Left hindlimb (tissue), 1 donor: ENCODE measurements at regions not wholly inside any gene's neighbourhood (a gene's known extent, or its start where the extent isn't known, plus 50 kb on each side); places are given as distances from the start of the nearest gene placed in this dataset.
A peak's percentile ranks its signal among the peaks of the same experiment; 100 is the strongest.

Experiments
- DNase-seq: peaks from one replicate; pipeline ENCODE4 v3.0.0-alpha.2; 2018

DNA sequence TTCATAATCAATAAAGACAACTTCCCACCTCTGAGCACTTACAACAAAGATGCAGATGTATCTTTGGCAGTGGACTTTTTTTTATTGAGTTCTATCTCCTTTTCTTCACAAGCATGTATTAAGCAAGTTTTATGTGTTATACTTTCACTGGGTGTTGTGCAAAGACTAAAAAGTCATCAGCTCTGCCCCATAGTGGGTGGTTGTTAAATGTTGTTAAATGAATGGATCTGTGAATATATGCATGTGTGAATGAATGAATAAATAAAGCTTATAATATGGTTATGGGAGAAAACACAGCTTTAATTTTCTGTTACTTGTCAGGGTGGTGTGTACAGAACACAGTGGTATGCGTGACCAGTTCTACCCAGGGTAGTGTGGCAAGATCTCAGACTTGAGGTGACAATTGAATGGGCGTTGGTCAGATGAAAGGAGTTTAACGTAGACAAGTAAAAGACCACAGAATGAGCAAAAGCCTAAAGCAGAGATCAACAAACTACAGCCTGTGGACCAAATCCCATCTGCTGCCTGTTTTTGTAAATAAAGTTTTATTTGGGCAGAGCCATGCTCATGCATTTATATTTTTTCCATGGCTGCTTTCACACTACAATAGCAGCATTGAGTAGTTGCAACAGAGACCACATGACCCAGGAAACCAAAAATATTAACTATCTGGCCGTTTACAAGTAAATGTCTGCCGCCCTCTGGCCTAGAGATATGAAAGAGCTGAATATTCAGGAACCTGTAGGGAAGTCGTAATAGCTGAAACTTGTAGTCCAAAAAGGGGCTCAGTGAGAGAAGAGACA, 207.4 kb upstream of the EEA1 start:
- no peak for DNase-seq

DNA sequence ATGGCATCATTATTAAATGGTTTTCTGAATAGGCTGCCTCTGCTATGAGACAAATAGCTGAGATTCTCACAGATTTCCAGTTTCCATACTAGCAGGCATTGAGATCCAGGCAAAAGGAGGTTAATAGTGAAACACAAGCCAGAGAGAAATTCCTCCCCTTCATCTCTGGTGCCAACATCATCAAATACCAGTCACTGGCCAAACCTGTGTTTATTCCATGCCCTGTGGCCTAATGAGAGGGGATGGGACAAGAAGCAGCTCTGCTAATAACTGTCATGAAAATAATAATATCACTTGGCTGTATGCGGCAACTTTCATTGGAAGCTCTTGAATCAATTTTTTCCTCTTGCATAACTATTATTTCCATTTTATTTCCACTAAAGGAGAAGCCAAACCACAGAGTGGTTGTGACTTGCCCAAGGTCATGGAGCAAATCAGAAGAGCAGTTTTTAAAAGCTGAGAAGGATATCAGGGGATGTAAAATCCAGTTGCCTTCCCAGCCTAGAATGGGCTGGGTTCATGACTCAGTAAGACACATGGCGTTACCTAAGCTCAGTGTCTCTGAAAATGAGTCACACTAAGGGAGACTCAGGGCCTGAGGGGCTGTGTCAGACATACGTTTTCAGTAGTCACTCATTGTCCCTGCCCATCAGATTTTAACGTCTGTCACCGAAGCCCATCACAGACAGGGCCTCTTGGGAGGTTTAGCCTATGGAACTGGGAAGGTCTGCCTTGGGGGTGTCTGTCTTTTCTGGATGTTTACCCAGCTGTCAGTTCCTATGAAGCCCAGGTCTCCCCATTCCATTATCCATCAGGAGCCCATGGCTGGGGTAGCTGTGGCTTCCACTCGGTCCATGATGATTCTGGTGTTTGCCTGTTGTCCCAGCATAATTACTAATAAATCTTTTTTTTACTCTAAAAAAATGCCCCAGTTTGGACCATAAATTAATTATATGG, 208.8 kb upstream of the EEA1 start:
- DNase-seq: no peak

DNA sequence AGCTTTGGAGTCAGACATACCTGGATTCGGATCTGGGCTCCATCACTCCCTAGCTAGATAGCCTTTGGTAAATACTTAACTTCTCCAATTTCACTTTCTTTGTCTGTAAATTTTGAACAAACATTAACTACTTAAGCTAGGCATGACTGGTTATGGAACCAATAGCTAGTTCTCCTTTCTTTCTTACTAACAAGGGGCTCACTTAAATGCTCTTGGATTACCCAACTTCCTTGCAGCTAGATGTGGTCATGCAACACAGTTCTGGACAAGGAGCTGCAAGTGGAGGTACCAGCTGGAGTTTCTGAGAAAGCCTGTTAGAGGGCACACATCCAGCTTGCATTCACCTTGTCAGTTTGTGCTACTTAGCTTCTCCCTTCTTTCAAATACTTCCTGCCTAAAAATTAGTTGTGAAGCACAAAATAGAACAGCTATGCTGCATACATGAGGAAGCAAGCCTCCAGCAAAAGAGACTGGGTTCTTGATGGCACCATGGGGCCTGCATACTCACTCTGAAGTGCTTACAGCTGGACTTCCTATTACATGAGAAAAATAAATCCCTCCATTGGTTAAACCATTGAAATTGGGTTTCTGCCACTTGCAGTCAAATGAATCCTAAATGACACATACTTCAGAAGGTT, 210.1 kb upstream of the EEA1 start:
- DNase-seq: no peak

DNA sequence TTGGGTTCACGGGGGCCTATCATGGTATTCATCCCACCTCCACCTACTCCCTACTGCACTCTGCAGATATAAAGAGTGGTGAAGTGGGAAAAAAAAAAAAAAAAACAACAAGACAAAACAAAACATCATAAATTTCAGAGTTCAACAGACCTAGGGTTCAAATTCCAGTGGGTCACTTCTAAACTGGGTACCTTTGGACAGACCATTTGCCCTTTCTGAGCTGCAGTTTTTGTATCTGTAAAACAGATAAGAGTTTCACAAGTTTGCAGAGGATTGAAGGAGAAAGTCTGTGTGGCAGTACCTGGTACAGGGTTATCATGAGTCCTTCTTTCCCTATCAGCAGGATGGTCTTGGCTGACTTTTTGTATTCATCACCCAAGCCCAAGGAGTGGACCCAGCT, 211.2 kb upstream of the EEA1 start:
- DNase-seq: no peak

DNA sequence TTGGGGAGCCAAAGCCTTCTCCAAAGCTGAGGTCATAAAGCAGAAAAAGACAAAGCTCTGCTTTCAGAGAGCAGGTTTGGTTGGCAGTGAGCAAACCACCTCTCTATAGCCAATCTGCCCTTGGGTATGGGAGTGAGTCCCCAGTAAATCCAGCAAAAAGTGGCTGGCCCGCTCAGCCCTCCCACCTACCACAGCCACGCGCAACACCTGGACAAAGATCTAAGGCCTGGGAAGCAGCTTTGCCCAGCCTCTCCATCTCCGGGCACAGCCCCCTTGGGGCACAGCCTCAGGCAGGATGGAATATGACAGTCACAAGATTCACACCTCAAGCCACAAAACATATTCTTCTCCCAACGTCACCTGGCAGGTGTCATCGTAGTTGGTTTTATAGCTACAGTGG, 211.7 kb upstream of the EEA1 start:
- no peak for DNase-seq

DNA sequence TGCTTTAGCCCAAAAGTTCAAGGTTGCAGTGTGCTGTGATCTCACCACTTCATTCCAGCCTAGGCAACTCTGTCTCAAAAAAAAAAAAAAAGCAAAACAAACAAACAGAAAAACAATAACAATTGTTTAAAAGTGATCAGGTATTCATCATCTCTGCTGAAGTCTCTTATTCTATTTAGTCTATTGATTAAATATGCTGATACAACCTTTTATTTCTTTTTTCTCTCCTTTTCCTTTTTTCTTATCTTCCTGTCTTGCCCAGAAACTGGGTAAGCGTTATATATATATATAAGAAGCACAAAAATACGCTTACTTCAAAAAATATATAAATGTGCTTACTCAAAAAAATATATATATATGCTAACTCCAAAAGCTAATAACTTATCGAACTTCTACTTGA, 213.8 kb upstream of the EEA1 start:
- no peak for DNase-seq

DNA sequence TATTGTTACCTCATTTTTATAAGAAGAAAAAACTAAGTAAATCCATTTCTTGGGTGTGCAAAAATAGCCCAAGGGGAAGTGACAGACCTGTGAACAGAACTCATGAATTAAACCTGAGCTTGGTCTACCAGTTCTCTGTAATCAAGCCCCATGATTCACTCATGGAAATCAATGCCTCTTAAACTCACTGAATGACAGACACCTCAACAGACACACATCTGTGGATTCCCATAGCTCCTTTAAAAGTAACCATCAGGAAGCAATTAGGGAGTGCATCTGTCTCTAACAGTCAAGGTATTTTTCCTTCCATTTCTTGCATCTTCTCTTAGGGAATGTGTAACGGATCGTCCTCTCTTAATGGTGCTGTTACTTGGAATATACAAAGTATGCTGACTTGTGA, 215.0 kb upstream of the EEA1 start:
- DNase-seq: no peak

DNA sequence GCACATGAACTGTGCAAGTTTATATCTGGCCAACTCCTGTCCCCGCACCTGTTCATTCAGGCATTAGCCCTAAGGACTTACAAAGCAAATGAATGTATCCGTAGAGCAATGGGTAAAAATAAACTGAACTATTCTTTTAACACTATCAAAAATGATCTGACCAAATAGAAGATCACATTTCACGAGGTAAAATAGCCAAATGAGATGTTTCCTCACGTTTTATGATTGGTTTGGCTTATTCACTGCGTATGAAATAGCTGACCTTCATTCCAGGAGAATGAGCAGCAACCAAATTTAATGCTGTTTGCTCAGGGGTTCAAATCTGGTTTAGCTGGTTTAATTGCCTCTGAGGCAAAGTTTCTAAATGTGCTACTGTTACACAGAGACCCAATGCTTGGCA, 216.0 kb upstream of the EEA1 start:
- DNase-seq: no peak

DNA sequence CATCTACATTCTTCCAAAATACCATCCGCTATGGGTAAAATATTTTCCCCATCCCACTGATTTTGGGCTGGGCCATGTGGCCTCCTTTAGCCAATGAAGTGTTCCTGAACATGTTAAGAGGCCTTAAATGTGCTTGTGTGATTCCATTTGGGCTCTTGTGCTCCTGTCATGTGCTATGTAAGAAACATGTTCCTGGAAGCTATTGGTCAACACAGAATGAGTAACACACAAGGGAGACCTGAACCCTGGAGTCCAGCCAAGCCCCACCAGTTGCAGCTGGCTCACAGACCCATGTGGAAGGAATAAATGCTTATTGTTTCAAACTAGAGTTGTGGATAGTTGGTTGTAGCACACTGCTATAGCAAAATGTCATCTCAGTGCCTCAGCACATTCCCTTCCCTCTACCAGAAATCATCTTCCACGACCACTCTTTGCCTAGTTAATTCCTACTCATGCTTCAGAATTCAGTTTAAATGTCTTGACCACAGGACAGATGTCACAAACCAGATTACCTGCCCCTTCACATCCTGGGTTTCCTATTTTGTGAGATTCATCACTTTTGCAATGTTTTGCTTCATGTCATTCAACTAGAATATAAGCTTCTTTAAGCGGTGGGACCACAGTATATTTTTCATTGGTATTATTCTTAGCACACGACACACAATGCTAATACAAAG, 217.3 kb upstream of the EEA1 start:
- DNase-seq: no peak

DNA sequence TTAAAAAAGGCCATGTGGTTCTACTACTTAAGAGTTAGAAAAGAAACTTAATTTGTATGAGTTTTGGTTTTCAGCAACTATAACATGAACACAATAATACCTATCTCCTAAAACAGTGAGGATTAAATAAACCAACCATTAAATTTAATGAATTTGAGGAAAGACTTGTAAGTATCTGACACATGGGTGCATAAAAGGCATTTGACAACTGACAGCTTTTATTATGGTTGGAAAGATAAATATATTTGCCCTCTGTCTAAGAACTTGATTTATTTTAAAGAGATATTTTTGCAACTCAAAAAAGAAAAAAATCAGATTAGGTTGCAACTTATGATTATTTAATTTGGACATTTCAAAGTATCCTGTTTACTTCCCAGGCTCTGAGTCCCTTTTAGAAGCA, 217.9 kb upstream of the EEA1 start:
- no peak for DNase-seq

DNA sequence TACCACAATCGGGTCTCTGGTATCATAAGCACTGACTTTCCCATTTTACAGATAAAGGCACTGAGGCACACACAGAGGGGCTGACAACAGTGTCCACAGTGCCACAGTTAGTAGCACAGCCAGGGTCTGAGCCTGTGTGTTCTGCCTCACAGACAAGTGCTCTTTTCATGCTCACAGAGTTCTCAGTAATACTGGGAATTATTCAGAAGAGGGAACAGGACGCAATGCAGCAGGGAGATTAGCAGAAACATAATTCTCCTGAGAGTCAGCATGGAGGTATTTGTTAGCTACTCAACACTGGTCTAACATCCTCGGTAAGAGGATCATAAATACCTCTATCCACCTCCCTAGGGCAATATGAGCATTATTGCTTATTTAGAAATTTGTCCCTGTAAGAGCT, 219.3 kb upstream of the EEA1 start:
- DNase-seq: no peak

DNA sequence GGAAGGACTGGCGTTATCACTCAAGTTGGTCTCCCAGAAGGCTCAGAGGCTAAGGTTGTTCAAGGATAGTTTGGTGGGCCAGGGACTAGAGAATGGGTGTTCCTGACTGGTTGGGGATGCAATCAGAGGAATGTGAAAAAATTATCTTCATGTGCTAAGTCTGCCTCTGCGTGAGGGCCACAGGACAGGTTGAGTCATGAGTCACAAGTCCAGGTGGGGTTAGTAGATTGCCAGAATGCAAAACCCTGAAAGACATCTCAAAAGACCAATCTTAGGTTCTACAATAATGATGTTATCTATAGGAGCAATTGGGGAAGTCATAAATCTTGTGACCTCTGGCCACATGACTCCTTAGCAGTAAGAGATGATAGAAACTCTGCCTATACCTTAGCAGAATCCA, 220.1 kb upstream of the EEA1 start:
- no peak for DNase-seq

DNA sequence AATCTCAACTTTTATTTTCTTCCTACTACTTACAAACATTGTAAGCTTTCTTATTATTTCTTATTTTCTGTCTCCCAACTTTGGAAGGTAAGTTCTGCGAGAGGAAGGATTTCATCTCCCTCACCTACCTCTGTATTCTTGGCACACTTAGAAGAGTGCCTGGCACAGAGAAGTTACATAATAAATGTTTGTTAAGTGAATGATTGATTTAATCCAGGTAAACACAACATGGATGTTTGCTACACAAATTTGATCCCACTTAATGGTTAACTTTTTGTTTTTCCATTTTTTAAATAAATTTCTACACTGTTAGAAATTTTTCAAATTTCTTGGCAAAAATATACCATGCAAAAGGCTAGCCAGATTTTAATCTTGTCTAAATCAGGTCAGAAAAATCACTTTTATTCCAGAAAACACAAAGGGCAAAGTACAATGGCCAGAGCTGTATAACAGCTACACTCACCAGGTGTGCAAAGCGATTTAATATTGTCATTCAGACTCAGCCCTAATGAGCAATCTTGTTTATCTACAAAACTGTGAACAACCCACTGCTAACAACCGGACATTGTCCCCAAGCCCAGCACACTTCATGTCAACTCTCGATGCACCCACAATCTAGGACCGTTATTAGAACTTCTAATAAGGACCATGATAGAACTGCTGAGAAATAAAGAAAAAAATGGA, 222.1 kb upstream of the EEA1 start:
- no peak for DNase-seq

DNA sequence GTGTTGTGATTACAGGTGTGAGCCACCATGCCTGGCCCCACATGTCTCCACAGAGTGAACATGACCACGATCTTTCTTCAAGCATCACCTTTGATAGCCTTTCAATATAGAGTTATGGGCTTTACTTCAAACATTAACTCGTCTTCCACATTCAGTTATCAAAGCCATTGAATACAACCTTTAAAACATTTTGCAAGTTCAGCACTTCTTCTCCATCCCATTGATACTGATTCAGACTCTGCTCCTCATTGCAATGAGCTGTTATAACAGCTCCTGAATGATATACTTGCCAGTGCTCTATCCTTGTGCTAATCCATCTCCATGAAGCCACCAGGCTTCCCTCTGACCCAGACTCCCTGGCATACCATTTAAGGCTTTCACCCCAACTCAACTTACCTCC, 223.5 kb upstream of the EEA1 start:
- DNase-seq: no peak

DNA sequence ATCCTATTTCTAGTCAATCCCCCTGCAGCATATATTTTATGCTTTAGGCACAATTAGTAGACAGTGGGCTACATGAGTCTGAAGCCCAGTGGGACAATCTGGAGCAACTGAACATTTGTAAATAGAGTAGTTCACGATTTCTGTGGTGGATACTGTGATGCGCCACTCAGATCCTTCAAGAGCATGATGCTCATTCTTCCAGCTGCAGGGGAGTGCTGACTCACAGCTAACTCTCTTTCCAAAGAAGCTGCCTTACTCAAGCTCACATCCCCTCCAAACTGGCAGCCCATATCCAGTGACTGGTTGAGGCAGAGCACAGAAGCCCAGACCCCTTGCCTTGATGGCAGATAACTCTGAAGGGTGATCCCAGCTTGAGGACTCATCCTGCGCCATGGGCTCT, 224.2 kb upstream of the EEA1 start:
- DNase-seq: no peak

DNA sequence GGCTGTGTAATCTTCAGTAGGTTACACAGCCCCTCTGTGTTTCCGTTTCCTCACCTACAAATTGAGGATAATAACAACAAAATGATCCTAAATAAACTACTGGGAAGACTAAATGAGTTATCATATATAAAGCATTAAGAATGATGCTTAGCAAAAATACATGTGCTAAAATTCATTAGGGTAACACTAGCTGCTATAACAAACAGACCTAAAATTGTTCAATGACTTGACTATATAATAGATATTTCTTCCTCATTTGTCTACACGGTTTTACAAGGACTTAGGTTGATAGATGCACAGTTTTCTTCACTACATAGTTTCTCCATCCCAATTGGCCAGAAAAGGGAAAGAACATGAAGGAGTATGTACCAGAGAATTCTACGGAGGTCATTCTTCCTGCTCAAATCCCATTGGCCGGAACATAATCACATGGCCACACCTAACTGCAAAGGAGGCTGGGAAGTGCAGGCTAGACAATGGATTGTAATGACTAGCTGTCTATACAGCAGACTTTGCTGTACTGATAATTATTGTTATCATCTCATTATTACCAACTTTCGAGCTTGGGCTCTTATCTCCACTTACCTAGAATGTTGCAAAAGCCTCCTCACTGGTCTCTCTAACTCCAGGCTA, 223.5 kb upstream of the NUDT4 start:
- no peak for DNase-seq

DNA sequence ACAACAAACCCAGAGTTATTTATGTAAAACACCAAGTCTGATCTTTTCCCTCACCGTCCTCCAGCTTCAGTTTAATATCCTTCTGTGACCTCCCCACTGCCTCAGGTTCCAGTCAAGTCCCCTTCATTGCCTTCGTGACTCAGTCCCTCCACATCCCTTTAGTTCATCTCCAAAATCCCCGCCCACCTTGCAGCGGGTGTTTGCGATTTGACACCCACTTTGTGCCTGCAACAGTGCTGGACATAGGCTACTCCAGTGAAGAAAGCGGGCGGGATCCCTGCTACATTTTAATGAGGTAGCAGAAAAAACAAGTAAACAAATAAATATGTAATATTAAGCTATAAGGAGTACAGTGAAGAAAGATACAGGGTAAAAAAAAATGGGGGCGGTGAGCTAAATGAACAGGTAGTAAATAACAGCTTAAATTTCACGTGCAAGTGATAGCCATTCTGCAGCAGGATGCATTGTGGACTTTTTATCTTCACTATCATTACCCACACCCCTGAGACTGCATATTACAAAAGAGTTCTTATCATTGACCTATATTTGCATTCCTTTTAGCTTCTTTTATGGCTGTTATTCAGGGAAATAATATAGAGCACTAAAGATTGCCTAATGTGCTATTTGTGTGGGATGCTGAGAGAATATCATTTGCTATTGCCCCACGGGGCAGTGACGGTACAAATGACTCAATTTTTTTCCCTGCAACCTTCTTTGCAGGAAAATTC, 222.8 kb upstream of the NUDT4 start:
- no peak for DNase-seq

DNA sequence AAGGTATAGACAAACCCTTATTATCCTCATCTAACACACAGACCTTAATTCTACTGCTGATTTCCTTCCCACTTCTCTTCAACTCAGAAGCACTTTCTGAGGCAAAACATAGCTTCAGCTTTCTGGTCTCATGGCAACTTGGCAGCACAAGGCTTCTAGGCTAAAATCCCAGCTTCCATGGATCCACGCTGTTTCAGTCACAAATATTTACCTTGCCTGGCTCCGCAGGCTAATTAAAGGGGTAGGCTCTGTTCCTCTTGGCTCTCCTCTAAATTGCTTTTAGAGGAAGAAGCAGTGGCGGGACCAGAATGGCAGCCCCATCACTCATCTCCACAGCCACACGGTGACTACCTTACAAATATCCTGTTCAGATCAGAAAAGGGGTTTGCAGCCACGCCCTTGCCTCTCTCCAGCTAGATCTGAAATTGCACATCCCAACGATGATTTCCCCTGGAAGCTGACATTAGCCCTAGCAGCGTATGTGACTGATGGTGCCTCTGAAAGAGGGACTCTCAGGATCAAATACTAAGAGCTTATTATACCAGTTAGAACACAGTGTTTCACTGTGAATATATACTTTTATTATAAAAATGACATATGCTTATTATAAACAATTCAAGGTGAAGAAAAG, 221.5 kb upstream of the NUDT4 start:
- peak; percentile 35 for DNase-seq

DNA sequence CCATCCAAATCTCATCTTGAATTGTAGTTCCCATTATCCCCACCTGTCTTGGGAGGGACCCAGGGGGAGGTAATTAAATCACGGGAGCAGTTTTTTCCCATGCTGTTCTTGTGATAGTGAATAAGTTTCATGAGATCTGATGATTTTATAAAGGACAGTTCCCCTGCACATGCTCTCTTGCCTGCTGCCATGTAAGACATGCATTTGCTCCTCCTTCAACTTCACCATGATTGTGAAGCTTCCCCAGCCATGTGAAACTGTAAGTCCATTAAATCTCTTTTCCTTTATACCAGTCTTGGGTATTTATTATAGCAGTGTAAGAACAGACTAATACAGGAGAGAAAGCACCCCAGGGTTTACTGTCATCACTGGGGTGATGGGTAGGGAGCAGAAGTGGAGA, 220.4 kb upstream of the NUDT4 start:
- no peak for DNase-seq

DNA sequence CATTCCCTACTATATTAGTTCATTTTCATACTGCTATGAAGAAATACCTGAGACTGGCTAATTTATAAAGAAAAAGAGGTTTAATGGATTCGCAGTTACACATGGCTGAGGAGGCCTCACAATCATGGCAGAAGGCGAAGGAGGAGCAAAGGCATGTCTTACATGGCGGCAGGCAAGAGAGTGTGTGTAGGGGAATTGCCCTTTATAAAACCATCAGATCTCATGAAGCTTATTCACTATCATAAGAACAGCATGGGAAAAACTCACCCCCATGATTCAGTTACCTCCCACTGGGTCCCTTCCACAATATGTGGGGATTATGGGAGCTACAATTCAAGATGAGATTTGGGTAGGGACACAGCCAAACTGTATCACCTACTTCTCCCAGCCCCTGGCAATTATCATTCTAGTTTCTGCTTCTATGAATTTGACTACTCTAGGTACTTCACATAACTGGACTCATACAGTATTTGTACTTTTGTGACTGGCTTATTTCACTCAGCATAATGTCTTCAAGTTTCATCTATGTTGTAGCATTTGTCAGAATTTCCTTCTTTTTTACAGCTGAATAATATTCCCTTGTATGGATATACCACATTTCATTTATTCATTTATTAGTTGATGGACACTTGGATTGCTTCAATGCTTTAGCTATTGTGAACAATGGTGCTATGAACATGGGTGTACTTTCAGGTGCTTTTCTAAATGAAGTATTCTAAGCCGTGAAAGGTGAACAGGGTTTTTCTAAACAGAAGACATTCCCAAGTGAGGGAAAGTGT, 219.5 kb upstream of the NUDT4 start:
- DNase-seq: no peak
